DND-41 (cell line): ENCODE measurements at regions not wholly inside any gene's neighbourhood (a gene's known extent, or its start where the extent isn't known, plus 50 kb on each side); places are given as distances from the start of the nearest gene placed in this dataset.

Experiments used
- ATAC-seq: fragments of 200-7000 bp; cut with Tn5 transposase; 3 replicates; pipeline ENCODE4 v1.9.1; 2021; ENCODE audit warnings: low read depth; ENCODE audit not compliant: insufficient read depth
- DNase-seq: peaks from one replicate; pipeline ENCODE4 v3.0.0-alpha.2; 2020
- H2AFZ ChIP-seq: 2 replicates; pipeline ENCODE4 v1.6.0; 2012; ENCODE audit warnings: low read depth, low read length
- H3K27ac ChIP-seq: 2 replicates; pipeline ENCODE4 v1.5.1; 2012; ENCODE audit warnings: low read length, inconsistent platforms
- H3K27me3 ChIP-seq: fragments of 200-600 bp; sonication (generic); 2 replicates; pipeline ENCODE4 v1.6.0; 2012; ENCODE audit warnings: low read length, mild to moderate bottlenecking, inconsistent platforms; ENCODE audit not compliant: insufficient read depth, poor library complexity
- H3K36me3 ChIP-seq: 2 replicates; pipeline ENCODE4 v1.5.1; 2012; ENCODE audit warnings: low read length, inconsistent platforms; ENCODE audit not compliant: insufficient read depth
- H3K4me1 ChIP-seq: 2 replicates; pipeline ENCODE4 v1.5.1; 2012; ENCODE audit warnings: mild to moderate bottlenecking, low read length; ENCODE audit not compliant: insufficient read depth
- H3K4me2 ChIP-seq: 2 replicates; pipeline ENCODE4 v1.6.0; 2012; ENCODE audit warnings: mild to moderate bottlenecking, moderate library complexity, low read length, inconsistent platforms; ENCODE audit not compliant: insufficient read depth
- H3K4me3 ChIP-seq, 2 experiments: fragments of 200-600 bp in 1 of 2; shearing (Covaris generic) in 1 of 2; 2 replicates each; pipeline ENCODE4 v1.5.1; 2012 to 2016; ENCODE audit warnings: inconsistent platforms in 2 of 2, low read length in 2 of 2, mild to moderate bottlenecking in 2 of 2, low read depth in 1 of 2, moderate library complexity in 1 of 2
- H3K79me2 ChIP-seq: 2 replicates; pipeline ENCODE4 v1.6.0; 2012; ENCODE audit warnings: low read length, inconsistent platforms; ENCODE audit not compliant: insufficient read depth
- H3K9ac ChIP-seq: 2 replicates; pipeline ENCODE4 v1.6.0; 2012; ENCODE audit warnings: low read depth, mild to moderate bottlenecking, inconsistent platforms, low read length, moderate library complexity
- H3K9me3 ChIP-seq: 2 replicates; pipeline ENCODE4 v1.5.1; 2012; ENCODE audit warnings: low read length, moderate library complexity, mild to moderate bottlenecking, inconsistent platforms; ENCODE audit not compliant: insufficient read depth, severe bottlenecking
- H4K20me1 ChIP-seq: 2 replicates; pipeline ENCODE4 v1.6.0; 2012; ENCODE audit warnings: low read length; ENCODE audit not compliant: insufficient read depth
- EZH2 ChIP-seq: IDR thresholded peaks from 3 replicates; pipeline ENCODE4 v1.6.1; 2012; ENCODE audit warnings: borderline replicate concordance, low read depth, mild to moderate bottlenecking, moderate library complexity, low read length, inconsistent platforms; ENCODE audit not compliant: severe bottlenecking
- TF ChIP-seq, protein P1 (sequence below): IDR thresholded peaks from 2 replicates; pipeline ENCODE4 v1.5.1; 2012; ENCODE audit warnings: borderline replicate concordance, low read length, moderate library complexity, mild to moderate bottlenecking; ENCODE audit not compliant: poor library complexity, severe bottlenecking; ENCODE audit errors: extremely low read depth

DNA sequence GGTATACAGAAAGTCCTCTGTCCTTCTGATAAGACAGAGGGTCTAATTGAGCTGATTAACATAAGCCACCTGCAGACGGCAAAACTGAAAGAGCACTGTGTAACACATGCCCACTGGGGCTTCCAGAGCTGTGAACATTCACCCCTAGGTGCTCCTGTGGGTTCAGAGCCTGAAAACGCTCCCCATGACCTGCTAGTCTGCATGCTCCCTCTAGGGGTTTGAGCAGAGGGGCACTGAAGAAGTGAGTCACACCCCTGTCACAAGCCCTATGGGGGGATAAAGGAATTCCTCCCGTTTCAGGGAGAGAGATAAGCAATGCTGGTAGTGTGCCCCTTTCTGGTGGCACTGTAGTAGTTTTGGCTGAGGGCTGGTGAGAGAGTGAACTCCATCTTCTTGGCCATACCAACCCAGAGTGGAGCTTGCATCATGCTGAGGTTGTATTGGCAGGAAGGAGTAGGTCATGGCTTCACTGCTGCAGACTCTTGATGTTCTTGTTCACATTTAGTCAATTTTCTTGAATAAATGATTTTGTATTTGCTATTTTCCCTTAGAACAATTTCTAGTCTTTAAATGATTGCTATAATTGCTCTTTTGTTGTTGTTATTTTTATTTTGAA lies 637.5 kb upstream of the MAN1A1 start:
- H3K79me2 ChIP-seq = no peaks in the 10 kb centered on the region
- no peaks in the 10 kb centered on the region for H4K20me1 ChIP-seq
- no peak overlapping the region for H3K4me3 ChIP-seq
- TF ChIP-seq, protein P1, sequence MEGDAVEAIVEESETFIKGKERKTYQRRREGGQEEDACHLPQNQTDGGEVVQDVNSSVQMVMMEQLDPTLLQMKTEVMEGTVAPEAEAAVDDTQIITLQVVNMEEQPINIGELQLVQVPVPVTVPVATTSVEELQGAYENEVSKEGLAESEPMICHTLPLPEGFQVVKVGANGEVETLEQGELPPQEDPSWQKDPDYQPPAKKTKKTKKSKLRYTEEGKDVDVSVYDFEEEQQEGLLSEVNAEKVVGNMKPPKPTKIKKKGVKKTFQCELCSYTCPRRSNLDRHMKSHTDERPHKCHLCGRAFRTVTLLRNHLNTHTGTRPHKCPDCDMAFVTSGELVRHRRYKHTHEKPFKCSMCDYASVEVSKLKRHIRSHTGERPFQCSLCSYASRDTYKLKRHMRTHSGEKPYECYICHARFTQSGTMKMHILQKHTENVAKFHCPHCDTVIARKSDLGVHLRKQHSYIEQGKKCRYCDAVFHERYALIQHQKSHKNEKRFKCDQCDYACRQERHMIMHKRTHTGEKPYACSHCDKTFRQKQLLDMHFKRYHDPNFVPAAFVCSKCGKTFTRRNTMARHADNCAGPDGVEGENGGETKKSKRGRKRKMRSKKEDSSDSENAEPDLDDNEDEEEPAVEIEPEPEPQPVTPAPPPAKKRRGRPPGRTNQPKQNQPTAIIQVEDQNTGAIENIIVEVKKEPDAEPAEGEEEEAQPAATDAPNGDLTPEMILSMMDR = no peak
- no peak for TF ChIP-seq EZH2
- no peaks in the 10 kb centered on the region for H3K27me3 ChIP-seq
- no peak overlapping the region for H3K9ac ChIP-seq
- no peak overlapping the region for H3K27ac ChIP-seq
- H3K36me3 ChIP-seq = no peaks in the 10 kb centered on the region
- H3K4me2 ChIP-seq = no peak overlapping the region
- H2AFZ ChIP-seq = no peak overlapping the region
- ATAC-seq (no peak), DNase-seq (no peak)
- no peaks in the 10 kb centered on the region for H3K9me3 ChIP-seq
- no peaks in the 10 kb centered on the region for H3K4me1 ChIP-seq

DNA sequence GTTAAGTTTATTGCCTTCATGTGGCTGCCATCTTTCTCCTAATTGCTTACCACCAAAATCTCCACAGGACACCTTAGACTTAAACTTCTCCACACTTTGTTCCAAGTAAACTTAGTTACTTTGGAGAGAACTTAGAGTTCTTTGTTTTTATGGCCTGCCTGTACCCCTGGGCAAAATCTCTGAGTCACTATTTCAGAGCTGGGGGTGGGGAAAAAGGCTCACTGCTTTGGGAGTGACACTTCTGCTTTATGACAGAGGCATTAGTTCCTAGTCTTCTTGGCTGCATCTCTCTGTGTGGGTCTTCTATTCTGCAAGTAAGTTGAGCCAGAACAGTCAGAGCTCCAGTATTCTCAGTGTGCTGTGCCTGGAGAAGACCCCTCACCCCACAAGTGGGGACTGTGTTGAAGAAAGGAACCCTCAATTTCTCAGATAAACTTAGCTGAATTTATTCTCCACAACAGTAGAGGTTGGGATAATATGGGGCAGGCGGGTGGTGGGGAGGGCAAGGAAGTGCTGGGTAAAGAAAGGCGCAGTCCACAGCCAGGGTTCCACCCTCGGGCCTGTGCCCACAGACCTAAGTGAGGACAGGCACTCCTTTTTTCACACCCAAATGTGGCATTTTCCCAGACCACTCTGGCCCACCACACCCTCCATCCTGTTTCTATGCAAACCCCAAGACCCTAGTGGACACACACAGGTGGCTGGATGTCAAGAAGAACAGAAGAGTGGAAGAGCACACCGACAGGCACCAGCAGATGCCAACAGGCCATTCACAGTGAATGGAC lies 636.6 kb upstream of the MAN1A1 start:
- Histone ChIP-seq H3K79me2 (no peaks in the 10 kb centered on the region), H4K20me1 (no peaks in the 10 kb centered on the region), H3K9me3 (no peaks in the 10 kb centered on the region), H2AFZ (no peak overlapping the region), H3K27ac (no peak overlapping the region), H3K4me1 (no peaks in the 10 kb centered on the region), H3K36me3 (no peaks in the 10 kb centered on the region), H3K4me3 (no peak overlapping the region), H3K4me2 (no peak overlapping the region), H3K27me3 (no peaks in the 10 kb centered on the region), H3K9ac (no peak overlapping the region)
- TF ChIP-seq EZH2 = no peak
- TF ChIP-seq, protein P1 = no peak
- ATAC-seq (no peak), DNase-seq (no peak)

DNA sequence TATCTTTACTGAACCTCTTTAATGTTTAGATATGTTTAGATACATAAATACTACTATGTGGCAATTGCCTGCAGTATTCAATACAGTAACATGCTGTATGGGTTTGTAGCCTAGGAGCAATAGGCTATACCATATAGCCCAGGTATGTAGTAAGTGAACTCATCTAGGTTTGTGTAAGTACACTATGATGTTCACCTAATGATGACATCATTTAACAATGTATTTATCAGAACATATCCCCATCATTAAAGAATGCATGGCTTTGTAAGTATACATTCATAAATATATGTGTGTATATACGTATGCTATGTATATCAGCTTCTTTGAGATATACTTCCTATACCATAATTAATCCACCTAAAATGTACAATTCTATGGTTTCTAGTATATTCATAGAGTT lies 631.2 kb upstream of the MAN1A1 start:
- H3K36me3 ChIP-seq = no peaks in the 10 kb centered on the region
- no peak overlapping the region for H3K4me2 ChIP-seq
- ATAC-seq (no peak), DNase-seq (no peak)
- H4K20me1 ChIP-seq = no peaks in the 10 kb centered on the region
- H3K9me3 ChIP-seq = no peaks in the 10 kb centered on the region
- no peaks in the 10 kb centered on the region for H3K4me1 ChIP-seq
- no peak overlapping the region for H2AFZ ChIP-seq
- no peak overlapping the region for H3K27ac ChIP-seq
- no peaks in the 10 kb centered on the region for H3K79me2 ChIP-seq
- H3K9ac ChIP-seq = no peak overlapping the region
- TF ChIP-seq, protein P1 = no peak
- TF ChIP-seq EZH2 = no peak
- no peak overlapping the region for H3K4me3 ChIP-seq
- no peaks in the 10 kb centered on the region for H3K27me3 ChIP-seq
